PC-9 (cell line): ENCODE measurements at regions not wholly inside any gene's neighbourhood (a gene's known extent, or its start where the extent isn't known, plus 50 kb on each side); places are given as distances from the start of the nearest gene placed in this dataset.

ENCODE experiments used
- CTCF ChIP-seq: fragments of 200-600 bp; sonication (generic); conservative IDR thresholded peaks from 2 replicates; pipeline ENCODE4 v1.6.1; 2017; ENCODE audit warnings: mixed run types, antibody characterized with exemption, mild to moderate bottlenecking, moderate library complexity
- EZH2 ChIP-seq: fragments of 200-600 bp; sonication (generic); IDR thresholded peaks from 2 replicates; pipeline ENCODE4 v1.8.0; 2017; ENCODE audit warnings: antibody characterized with exemption, low read depth

GRCh38 chr7:16084875-16085274 lies 336.5 kb downstream of the CRPPA start:
- TF ChIP-seq CTCF, result no peak
- no peak for TF ChIP-seq EZH2
